ENCODE measurements at regions not wholly inside any gene's neighbourhood (a gene's known extent, or its start where the extent isn't known, plus 50 kb on each side); places are given as distances from the start of the nearest gene placed in this dataset.
A peak's percentile ranks its signal among the peaks of the same experiment; 100 is the strongest.

GRCh38 chr4:167616476-167616875 is 382.2 kb upstream of the SPOCK3 start:
- no peaks in the 10 kb centered on the region for H3K9me1 ChIP-seq (ENCODE audit: control insufficient read depth, extremely low read depth, insufficient read depth, low read length)
- no peak overlapping the region for H3K9ac ChIP-seq (ENCODE audit: control insufficient read depth, extremely low read depth, insufficient read depth, low read length)
- H3K27ac ChIP-seq (ENCODE audit: control insufficient read depth, insufficient read depth, low read length): no peak overlapping the region
- TF ChIP-seq CTCF (optimal IDR thresholded peaks at IDR 0.05 in 1 of 3, IDR thresholded peaks at IDR 0.05 in 1 of 3, conservative IDR thresholded peaks at IDR 0.05 in 1 of 3; ENCODE audit: extremely low read depth in 1 of 3, insufficient read depth in 2 of 3, low read length in 3 of 3): no peak
- TF ChIP-seq EZH2 (IDR thresholded peaks at IDR 0.05; ENCODE audit: low read length): no peak
- dilution Hi-C loops (cut with MboI; ENCODE audit: extremely low pct_ligation_motif_present, low sequenced_read_pairs): no loop called here
- FAIRE-seq (no peak), DNase-seq (ENCODE audit: low read depth, low spot score) (no peak)
- H3K4me3 ChIP-seq (ENCODE audit: control insufficient read depth in 2 of 3, extremely low read depth in 1 of 3, insufficient read depth in 2 of 3, low read depth in 1 of 3, low read length in 3 of 3): no peak overlapping the region
- H3K79me2 ChIP-seq (ENCODE audit: control insufficient read depth, insufficient read depth, low read length): no peaks in the 10 kb centered on the region
- no peaks in the 10 kb centered on the region for H3K27me3 ChIP-seq (ENCODE audit: control insufficient read depth, extremely low read depth, insufficient read depth, low read length)
- no peak overlapping the region for H2AFZ ChIP-seq (ENCODE audit: control insufficient read depth, low read length)
- H3K9me3 ChIP-seq (ENCODE audit: control insufficient read depth, low read depth, low read length): no peaks in the 10 kb centered on the region
- no peaks in the 10 kb centered on the region for H4K20me1 ChIP-seq (ENCODE audit: control insufficient read depth, extremely low read depth, insufficient read depth, low read length)
- no peaks in the 10 kb centered on the region for H3K36me3 ChIP-seq (ENCODE audit: control insufficient read depth in 2 of 2, extremely low read depth in 1 of 2, insufficient read depth in 2 of 2, low read length in 2 of 2)
- no peak overlapping the region for H3K4me2 ChIP-seq (ENCODE audit: control insufficient read depth, extremely low read depth, insufficient read depth, low read depth, low read length)
- H3K4me1 ChIP-seq (ENCODE audit: control insufficient read depth, extremely low read depth, insufficient read depth, low read length): peaks cover 3% of the 10 kb centered on the region

- no peaks in the 10 kb centered on the region for H4K20me1 ChIP-seq (ENCODE audit: control insufficient read depth, extremely low read depth, insufficient read depth, low read length)
- FAIRE-seq (peak; percentile 84), DNase-seq (ENCODE audit: low read depth, low spot score) (peak; percentile 4)
- TF ChIP-seq CTCF (optimal IDR thresholded peaks at IDR 0.05 in 1 of 3, IDR thresholded peaks at IDR 0.05 in 1 of 3, conservative IDR thresholded peaks at IDR 0.05 in 1 of 3; ENCODE audit: extremely low read depth in 1 of 3, insufficient read depth in 2 of 3, low read length in 3 of 3): peak; percentile 67 to 89 (median 71)
- TF ChIP-seq EZH2 (IDR thresholded peaks at IDR 0.05; ENCODE audit: low read length): no peak
- no peaks in the 10 kb centered on the region for H3K36me3 ChIP-seq (ENCODE audit: control insufficient read depth in 2 of 2, extremely low read depth in 1 of 2, insufficient read depth in 2 of 2, low read length in 2 of 2)
- H3K79me2 ChIP-seq (ENCODE audit: control insufficient read depth, insufficient read depth, low read length): no peaks in the 10 kb centered on the region
- no peak overlapping the region for H3K4me2 ChIP-seq (ENCODE audit: control insufficient read depth, extremely low read depth, insufficient read depth, low read depth, low read length)
- H3K9me1 ChIP-seq (ENCODE audit: control insufficient read depth, extremely low read depth, insufficient read depth, low read length): no peaks in the 10 kb centered on the region
- no peak overlapping the region for H2AFZ ChIP-seq (ENCODE audit: control insufficient read depth, low read length)
- no peak overlapping the region for H3K4me3 ChIP-seq (ENCODE audit: control insufficient read depth in 2 of 3, extremely low read depth in 1 of 3, insufficient read depth in 2 of 3, low read depth in 1 of 3, low read length in 3 of 3)
- H3K27me3 ChIP-seq (ENCODE audit: control insufficient read depth, extremely low read depth, insufficient read depth, low read length): no peaks in the 10 kb centered on the region
- no peak overlapping the region for H3K27ac ChIP-seq (ENCODE audit: control insufficient read depth, insufficient read depth, low read length)
- H3K4me1 ChIP-seq (ENCODE audit: control insufficient read depth, extremely low read depth, insufficient read depth, low read length): no peaks in the 10 kb centered on the region
- H3K9ac ChIP-seq (ENCODE audit: control insufficient read depth, extremely low read depth, insufficient read depth, low read length): no peak overlapping the region
- dilution Hi-C loops (cut with MboI; ENCODE audit: extremely low pct_ligation_motif_present, low sequenced_read_pairs): no loop called here
- no peaks in the 10 kb centered on the region for H3K9me3 ChIP-seq (ENCODE audit: control insufficient read depth, low read depth, low read length)
Measured at GRCh38 chr4:167622481-167623240, 388.4 kb upstream of the SPOCK3 start.

Measured in keratinocyte (primary cell).